Epithelial cell of prostate (primary cell): ENCODE measurements at regions not wholly inside any gene's neighbourhood (a gene's known extent, or its start where the extent isn't known, plus 50 kb on each side); places are given as distances from the start of the nearest gene placed in this dataset.
"Not testable (repeated sequence)": the region's sequence is repeated elsewhere in the genome, so short reads cannot be mapped to it uniquely, and the experiment has no call there.

Source experiments
- DNase-seq: peaks from one replicate; pipeline ENCODE4 v3.0.0-alpha.2; 2011; ENCODE audit warnings: low read depth, low spot score
- H3K27ac ChIP-seq: fragments of 450-650 bp; 2 replicates; pipeline ENCODE4 v1.5.1; 2017; ENCODE audit warnings: mild to moderate bottlenecking

DNA sequence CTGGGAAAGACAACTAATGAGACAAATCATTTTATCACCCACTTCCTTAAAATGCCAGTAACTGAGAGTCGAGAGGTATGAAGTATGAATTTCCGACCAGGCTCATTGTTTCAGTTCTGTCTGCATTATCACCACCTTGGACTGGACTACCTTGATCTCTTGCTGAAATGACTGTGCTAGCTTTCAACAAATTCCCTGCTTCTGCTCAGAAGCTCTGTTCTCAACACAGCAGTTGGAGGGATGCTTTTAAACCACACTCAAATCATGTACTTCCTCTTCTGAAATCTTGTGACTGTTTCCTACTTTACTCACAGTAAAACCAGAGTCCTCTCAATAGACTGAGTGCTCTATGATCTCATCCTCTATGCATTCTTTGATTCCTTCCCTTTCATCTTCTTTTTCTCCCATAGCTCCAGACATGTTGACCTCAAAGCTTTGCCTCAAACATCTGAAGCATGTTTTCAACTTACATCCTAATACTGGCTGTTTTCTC is 195.8 kb downstream of the KCNJ2 start:
- no peak overlapping the region for H3K27ac ChIP-seq
- DNase-seq = no peak

DNA sequence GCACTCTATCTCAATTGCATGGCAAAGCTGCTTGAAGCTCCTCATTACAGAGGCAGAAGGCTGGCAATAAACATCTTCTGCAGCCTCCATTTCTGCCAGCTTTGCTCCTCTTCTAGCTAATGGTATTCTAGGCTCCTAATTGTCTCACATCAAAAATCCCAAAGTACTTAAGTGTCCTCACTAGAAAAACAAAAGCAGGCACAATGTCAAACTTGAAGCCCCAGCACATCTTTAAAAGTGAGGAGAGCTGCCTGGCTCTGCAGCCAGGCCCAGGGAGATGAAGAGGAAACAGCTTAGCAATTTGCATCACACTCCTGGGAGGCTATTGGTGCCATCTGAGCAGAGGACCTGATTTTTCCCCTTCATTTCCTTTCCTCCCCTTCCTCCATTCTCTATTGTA is 197.1 kb downstream of the KCNJ2 start:
- no peak overlapping the region for H3K27ac ChIP-seq
- DNase-seq = no peak

DNA sequence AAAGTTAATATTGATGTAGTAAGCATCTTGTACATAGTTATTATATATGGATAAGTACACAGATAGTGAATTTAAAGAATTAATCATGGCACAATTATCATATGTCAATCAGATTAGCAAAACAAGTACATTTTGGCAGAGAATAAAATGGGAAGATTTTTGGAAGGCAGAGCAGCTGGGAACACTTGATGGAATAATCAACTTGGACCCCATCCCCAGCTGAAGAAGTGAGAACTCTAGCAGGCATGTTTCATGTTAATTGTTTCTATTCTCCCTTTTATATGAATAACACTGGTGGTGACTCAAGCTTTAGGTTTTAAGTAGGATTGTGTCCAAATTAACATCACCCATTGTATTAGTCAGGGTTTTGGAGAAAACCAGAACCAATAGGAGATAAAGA is 198.7 kb downstream of the KCNJ2 start:
- H3K27ac ChIP-seq = no peak overlapping the region
- no peak for DNase-seq

DNA sequence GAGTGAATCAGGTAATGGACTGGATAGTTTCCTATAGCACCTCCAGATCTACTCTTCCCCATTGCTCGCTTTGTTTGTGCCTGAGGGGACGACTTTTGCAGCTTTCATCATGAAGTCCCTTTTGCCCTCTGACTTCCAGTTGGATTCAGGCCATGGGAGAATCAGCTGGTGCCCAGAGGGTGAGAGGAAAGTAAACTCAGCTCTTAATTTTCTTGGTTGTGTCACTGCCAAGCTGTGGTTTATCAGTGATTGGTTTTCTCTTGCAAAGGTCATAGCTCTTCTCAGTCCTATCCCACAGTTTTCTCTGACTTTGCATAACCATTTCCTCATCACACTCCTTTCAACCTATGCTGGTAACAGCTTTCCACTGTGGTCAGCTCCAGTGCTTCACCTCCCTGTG is 200.1 kb downstream of the KCNJ2 start:
- no peak for DNase-seq
- H3K27ac ChIP-seq = no peak overlapping the region

DNA sequence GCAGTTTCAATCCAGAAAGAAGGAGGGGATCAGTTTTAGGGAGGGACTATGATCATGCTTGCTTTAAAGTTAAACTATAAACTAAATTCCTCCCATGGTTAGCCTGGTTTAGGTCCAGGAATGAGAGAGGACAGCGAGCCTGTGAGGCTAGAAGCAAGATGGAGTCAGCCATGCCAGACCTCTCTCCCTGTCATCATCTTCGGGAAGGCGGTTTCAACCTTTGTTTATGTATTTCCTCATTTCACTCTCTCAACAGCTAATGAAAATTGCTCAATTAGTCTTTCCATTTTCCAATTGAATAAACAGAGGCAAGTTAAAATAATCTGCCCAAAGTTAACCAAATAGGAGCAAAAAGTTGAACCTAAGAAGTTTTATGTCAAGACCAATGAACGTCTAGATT is 201.5 kb downstream of the KCNJ2 start:
- no peak for DNase-seq
- no peak overlapping the region for H3K27ac ChIP-seq

DNA sequence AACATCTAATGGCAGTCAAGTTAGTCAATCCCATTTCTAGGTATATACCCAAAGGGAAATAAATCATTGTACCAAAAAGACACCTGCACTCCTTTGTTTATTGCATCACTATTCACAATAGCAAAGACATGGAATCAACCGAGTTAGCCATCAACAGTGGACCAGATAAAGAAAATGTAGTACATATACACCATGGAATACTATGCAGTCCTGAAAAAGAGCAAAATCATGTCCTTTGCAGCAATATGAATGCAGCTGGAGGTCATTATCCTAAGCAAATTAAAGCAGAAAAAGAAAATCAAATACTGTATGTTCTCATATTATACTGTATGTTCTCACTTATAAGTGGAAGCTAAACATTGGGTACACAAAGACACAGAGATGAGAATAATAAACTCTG is 204.0 kb downstream of the KCNJ2 start:
- no peak overlapping the region for H3K27ac ChIP-seq
- no peak for DNase-seq

DNA sequence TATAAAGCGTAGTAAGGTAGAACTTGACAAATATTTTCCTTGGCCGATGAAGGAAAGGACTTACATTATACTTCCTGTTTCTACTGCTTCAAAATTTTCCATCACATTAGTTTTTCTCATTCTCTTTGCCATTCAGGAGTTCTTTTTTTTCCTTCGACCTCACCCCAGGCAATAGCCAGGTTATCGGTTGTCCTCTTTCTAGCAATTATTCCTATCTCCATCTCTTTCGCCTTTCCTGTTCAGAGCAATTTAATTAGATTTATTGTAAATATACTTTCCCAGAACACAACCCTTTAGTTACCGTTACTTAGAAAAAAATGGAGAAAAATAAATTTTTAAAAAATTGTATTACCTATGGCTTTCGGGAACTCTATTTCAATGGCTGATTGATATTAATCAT is 205.2 kb downstream of the KCNJ2 start:
- no peak for DNase-seq
- H3K27ac ChIP-seq = no peak overlapping the region

DNA sequence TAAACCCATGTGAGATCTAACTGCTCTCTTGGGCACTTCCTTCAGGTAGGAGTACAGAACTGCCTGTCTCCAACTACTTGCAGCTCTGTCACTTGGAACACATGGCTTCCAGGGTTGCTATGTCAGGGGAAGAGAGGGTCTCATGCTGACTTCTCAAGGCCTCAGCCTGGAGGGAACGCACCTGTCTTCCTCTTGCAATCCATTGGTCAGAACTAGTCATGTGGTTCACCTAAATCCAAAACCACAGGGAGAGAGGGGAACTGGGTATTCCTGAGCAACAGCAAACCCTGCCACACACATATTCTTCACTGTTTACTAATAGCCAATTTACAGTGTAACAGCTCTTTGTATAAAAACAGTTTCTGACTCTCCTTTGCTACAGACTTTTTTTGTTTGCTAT is 206.1 kb downstream of the KCNJ2 start:
- DNase-seq = no peak
- no peak overlapping the region for H3K27ac ChIP-seq

DNA sequence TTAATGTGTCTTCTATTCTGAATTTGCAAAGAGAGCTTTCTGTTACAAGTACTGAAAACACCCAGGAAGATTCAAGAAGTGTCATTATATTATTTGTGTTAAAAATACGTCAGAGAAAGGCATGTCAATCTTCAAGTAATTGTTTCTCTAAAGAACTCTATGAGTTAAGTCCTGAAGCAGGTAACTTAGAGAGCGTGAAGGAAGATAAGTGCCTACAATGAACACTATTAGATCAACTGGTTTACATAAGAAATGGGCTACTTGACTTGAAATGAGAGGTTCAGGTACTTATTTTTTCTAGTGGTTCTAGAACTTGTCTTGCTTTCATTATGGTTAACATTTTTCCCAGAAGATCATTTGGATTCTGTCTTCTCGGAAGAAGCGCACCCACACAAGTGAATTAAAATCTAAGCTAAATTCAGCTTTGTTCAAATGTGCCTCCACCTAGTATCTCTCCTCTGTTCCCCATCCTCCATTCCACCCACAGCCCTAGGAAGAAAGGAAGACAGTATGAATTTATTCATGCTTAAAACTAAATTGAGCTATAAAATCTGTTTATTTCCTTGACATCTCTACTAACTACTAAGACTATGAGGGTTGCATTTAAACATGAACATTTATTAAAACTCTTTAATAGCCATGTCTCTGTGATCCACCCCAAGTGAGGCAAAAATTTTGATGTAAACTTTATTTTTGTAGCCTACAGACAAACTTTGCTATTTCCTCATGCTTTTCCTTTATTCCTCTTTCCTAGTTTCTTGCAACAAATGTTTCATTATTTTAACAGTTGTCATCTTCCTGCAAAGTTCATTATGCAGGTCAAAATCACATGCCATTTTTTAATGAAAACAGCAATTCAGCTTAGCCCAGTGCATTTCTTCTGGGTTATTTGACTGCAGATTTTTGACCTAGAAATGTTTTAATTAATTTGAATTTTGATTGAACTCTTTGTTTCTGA is 206.8 kb downstream of the KCNJ2 start:
- no peak overlapping the region for H3K27ac ChIP-seq
- DNase-seq = no peak

DNA sequence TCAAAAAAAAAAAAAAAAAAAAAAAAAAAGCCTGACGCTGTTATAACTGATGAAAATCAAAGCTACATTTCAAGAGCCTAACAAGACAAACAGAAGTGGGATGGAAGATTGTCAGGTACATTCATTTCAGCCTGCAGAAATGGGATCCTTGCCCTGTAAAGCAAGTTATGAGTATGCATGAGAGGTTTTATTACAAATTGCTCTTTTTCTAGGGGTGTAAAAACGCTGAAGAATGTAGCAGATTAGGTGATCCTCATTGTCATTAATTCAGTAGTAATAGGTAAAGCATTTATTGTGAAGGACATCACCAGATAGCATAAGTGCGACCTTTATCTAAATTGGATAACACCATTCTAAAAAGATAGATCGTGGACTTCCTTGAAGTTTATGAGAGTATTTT is 208.3 kb downstream of the KCNJ2 start:
- H3K27ac ChIP-seq = no peak overlapping the region
- no peak for DNase-seq

DNA sequence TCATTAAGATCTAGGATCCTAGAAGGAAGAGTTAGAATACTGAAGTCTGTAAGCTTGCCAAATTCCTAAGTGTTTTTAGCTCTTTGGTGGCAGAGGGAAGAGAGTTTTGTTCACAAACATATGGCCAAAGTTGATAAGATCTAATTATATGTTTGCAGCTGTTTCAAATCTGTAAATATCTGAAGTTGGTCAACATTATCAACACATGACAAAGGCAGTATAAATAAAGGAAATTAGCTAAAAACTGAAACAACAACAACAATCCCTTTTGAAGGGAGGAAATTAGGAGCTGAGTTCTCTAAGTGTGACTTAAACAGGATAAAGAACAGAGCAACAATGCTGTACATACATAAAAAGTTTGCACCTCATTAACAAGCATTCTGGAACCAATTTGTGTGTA is 208.7 kb downstream of the KCNJ2 start:
- DNase-seq = no peak

DNA sequence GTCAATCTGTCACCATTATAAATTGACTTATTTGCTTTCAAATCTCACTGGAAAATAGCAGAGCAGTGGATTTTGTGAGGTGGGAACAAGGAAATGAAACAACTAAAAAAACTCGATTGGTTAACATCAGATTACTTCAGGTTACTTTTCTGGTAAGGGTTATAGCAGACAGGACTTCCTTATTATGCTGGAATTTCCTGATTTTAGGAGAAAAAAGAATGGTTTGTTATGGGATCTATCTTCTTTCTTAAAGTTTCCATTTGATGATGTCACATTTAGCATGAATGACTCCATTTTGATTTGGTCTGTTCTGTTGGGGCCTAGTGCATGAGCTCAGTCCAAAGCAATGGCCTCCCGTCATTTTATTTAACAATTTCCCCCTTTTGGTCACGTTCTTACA is 210.6 kb downstream of the KCNJ2 start:
- H3K27ac ChIP-seq = no peak overlapping the region
- no peak for DNase-seq

More for the DNA sequence above, 208.7 kb downstream of the KCNJ2 start:
- H3K27ac ChIP-seq = no peak overlapping the region

DNA sequence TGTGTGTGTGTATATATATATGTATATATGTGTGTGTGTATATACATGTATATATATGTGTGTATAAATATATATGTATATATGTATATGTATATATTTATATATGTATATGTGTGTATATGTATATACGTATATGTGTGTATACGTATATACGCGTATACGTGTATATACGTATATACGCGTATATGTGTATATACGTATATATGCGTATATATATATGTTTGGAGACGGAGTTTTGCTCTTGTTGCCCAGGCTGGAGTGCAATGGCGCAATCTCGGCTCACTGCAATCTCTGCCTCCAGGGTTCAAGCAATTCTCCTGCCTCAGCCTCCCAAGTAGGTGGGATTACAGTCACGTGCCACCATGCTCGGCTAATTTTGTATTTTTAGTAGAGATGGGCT is 212.6 kb downstream of the KCNJ2 start:
- not testable (repeated sequence) for H3K27ac ChIP-seq, DNase-seq

DNA sequence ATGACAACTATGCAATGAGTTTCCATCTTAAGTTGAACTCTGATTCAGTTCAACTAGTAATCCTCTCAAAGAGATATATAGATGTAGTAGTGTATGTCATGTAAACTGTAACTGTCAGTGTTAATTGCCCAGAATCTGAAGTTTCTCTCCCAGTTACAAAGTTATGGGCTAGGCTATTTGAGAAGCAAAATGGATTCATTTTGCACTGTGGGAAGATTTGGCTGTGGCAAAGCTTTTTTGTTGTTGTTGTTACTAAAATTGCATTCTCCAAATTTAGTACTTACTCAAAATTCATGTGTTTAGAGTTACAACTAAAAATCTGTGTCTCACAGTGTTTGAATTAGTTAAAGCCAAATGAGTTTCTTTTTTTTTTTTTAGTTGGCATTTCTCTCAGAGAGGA is 219.0 kb downstream of the KCNJ2 start:
- no peak for DNase-seq
- H3K27ac ChIP-seq = no peak overlapping the region

DNA sequence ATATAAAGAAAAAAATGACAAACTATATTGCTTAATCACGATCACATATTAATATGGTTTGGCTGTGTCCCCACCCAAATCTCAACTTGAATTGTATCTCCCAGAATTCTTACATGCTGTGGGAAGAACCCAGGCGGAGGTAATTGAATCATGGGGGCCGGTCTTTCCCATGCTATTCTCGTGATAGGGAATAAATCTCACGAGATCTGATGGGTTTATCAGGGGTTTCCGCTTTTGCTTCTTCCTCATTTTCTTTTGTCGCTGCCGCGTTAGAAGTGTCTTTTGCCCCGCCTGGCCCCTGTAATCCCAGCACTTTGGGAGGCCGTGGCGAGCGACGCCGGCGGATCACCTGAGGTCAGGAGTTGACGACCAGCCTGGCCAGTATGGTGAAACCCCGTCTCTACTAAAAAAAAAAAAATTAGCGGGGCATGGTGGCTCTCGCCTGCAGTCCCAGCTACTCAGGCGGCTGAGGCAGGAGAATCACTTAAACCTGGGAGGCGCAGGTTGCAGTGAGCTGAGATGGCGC is 220.0 kb downstream of the KCNJ2 start:
- H3K27ac ChIP-seq, DNase-seq: not testable (repeated sequence)

DNA sequence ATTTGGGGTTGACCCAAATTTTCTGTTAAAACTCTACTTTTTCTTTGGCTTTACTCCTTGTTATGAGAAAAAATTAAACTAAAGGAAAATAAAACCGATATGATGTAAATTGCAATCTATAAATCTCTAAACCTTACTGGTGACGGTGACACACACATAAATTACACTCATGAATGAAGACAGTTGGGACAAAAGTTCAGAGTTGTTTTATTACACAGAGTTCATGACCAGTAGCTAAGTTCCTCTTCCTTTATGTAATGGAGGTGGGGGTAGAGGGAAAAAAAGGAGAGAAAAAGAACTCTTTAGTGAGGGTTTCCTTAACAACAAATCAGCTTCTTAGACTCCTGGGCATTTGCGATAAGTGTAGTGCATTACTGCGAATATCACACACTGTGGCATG is 220.7 kb downstream of the KCNJ2 start:
- no peak for DNase-seq
- H3K27ac ChIP-seq = no peak overlapping the region

DNA sequence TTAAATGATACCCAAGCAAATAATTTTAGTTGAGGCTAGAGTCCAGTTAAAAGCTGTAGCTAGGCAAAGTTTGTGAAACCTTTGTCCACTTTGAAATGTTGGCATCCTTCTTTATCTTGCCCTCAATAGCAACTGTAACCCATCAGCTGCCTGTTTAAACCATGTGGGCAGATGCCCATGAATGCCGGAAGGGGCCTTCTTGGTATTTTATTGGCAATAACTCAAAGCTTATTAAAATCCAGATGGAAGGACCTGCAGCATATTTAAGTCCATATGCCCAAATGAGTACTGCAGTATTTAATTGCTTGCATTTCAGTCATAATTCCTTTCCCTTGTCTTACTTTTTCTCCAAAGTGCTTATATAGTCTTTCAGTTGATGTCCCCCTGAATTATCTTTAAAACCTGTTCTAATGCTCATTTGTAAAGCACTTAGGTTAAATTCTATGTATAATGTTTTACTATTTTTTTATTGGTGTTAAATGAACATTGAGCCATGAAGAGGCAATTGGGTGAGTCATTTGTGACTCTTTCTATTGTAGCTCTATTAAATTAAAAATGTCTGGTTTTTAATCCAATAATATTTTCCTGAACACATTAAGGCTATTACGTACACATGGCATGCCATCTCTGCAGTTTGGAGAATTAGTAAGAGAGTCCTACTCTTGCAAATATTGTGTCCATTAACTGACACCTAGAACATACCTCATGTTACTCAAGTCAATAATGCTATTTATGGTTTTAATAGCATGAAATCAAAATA is 225.3 kb downstream of the KCNJ2 start:
- H3K27ac ChIP-seq = no peak overlapping the region
- DNase-seq = no peak

DNA sequence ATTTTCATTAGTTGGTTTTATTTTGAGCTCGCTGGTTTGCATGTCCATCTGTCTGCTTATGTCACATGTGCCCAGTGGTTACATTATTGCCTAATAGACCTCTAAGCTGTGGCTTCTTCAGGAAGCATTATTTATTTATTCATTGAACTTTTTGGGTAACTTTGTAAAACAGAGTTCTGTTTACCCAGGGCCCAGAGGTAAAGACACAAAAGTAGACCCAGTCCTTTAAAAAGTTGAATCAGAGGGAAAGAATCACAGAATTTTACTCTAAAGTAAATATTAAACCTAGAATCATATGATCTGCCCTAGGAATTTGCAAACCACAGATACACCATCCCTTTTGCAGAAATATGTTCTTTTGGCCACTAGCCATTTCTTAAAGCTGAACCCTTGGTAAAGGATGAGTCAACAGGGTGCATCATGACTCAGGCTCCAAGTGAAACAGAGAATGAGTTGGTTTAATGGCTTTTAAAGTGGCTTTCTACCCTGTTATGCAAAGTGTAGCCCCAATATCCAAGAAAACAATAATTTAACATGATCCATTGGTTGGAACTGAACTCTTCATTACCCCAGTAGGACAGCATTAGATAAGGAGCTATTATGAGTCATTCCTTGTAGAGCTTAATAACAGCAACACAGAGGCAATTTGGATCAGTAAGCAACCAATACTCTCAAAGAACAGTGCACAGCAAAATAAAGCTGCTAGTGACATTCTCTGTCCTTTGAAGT is 236.3 kb downstream of the KCNJ2 start:
- peak overlapping the region; percentile 35 for H3K27ac ChIP-seq
- peak; percentile 73 for DNase-seq

DNA sequence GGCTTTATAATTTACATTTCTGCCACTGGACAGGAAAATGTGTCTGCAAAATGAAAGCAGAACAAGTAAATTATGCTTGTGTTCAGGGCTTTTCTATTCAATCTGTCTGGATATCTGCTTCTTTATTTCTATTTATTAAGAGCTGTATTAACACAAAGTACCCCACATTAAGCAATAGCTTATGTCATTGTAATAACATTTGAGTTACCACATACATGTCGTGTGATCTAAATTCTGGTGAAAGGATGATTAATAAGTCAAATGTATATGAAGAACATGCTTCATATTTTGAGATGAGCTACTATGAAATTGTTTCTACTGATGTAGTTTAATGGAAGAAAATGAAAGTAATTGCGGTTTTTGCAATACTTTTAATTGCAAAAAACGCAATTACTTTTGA is 238.2 kb downstream of the KCNJ2 start:
- H3K27ac ChIP-seq = no peak overlapping the region
- no peak for DNase-seq

DNA sequence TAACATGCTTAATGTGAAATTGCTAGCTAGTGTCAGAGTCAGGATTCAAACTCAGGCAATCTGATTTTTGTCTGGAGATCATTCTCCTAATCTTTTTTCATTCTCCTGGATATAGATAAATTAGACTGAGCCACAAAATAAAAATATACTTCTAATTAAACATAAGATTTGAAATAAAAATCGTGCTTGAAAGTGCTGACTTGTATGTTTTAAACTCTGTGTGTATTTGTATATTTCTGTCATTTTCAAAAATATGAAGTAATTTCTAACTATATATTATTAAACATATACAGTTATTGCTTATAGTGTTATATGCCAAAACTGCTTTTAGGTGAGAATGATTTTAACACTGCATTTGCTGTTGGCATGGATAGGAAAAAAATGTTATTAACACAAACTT is 239.4 kb downstream of the KCNJ2 start:
- no peak overlapping the region for H3K27ac ChIP-seq
- DNase-seq = no peak
